ENCODE measurements at regions not wholly inside any gene's neighbourhood (a gene's known extent, or its start where the extent isn't known, plus 50 kb on each side); places are given as distances from the start of the nearest gene placed in this dataset.

DNA sequence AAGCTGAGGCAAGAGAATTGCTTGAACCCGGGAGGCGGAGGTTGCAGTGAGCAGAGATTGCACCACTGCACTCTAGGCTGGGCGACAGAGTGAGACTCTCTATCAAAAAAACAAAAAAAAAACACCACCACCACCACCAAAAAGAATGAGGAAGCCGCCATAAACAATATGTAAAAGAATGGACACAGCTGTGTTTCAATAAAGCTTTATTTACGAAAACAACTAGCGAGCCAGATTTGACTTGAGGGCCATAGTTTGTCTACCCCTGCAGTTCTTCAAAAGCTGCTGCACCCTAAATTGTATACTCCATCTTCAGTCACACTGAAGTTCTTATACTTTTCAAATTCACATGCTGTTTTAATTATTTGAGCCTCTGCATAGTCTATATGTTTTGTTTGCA, 306.5 kb upstream of the KLF3 start:
- TF ChIP-seq, protein P1, sequence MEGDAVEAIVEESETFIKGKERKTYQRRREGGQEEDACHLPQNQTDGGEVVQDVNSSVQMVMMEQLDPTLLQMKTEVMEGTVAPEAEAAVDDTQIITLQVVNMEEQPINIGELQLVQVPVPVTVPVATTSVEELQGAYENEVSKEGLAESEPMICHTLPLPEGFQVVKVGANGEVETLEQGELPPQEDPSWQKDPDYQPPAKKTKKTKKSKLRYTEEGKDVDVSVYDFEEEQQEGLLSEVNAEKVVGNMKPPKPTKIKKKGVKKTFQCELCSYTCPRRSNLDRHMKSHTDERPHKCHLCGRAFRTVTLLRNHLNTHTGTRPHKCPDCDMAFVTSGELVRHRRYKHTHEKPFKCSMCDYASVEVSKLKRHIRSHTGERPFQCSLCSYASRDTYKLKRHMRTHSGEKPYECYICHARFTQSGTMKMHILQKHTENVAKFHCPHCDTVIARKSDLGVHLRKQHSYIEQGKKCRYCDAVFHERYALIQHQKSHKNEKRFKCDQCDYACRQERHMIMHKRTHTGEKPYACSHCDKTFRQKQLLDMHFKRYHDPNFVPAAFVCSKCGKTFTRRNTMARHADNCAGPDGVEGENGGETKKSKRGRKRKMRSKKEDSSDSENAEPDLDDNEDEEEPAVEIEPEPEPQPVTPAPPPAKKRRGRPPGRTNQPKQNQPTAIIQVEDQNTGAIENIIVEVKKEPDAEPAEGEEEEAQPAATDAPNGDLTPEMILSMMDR (conservative IDR thresholded peaks at IDR 0.05; ENCODE audit: low read depth, low read length) = no peak
- TF ChIP-seq POLR2A (IDR thresholded peaks at IDR 0.05; ENCODE audit: low read depth, low read length) = no peak
- no peak for TF ChIP-seq RFX5 (IDR thresholded peaks at IDR 0.05; ENCODE audit: low read depth, low read length)
- TF ChIP-seq BHLHE40 (IDR thresholded peaks at IDR 0.05; ENCODE audit: low read depth, low read length) = no peak
- TF ChIP-seq ELK1 (IDR thresholded peaks at IDR 0.05; ENCODE audit: borderline replicate concordance, low read depth, low read length) = no peak
- TF ChIP-seq, protein P2, sequence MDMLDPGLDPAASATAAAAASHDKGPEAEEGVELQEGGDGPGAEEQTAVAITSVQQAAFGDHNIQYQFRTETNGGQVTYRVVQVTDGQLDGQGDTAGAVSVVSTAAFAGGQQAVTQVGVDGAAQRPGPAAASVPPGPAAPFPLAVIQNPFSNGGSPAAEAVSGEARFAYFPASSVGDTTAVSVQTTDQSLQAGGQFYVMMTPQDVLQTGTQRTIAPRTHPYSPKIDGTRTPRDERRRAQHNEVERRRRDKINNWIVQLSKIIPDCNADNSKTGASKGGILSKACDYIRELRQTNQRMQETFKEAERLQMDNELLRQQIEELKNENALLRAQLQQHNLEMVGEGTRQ (IDR thresholded peaks at IDR 0.05; ENCODE audit: low read depth, low read length) = no peak
- TF ChIP-seq NFE2L2 (IDR thresholded peaks at IDR 0.05; ENCODE audit: low read depth, low read length) = no peak

Data from IMR-90 (cell line).